OCI-LY7 (cell line): ENCODE measurements at regions not wholly inside any gene's neighbourhood (a gene's known extent, or its start where the extent isn't known, plus 50 kb on each side); places are given as distances from the start of the nearest gene placed in this dataset.

Experiments
- BruUV-seq: library from RNA; stranded (reverse); fragments of 400-500 nt; replicated peaks from 2 replicates; lab custom pipeline; 2021; lab: Mats Ljungman, UMichigan
- CTCF ChIA-PET: fragments of 300-600 bp; sonication (Branson Sonifier 250); formaldehyde crosslinking; loops from one replicate; lab custom pipeline; 2022; ENCODE audit warnings: antibody characterized with exemption; ENCODE audit not compliant: unreplicated experiment; lab: Charles Lee
- POLR2A ChIA-PET: fragments of 300-600 bp; sonication (Branson Sonifier 250); formaldehyde crosslinking; loops from one replicate; lab custom pipeline; 2022; ENCODE audit warnings: antibody characterized with exemption; lab: Charles Lee
- DNase-seq: peaks from one replicate; pipeline ENCODE4 v3.0.0-alpha.2; 2015; ENCODE audit warnings: low spot score
- H2AFZ ChIP-seq: fragments of 200-600 bp; sonication (generic), shearing (Covaris generic); 2 replicates; pipeline ENCODE4 v1.6.1; 2014; ENCODE audit warnings: mild to moderate bottlenecking, antibody characterized with exemption, low read length, moderate library complexity
- H3K27ac ChIP-seq: fragments of 200-600 bp; sonication (generic); 2 replicates; pipeline ENCODE4 v1.5.1; 2014; ENCODE audit warnings: mixed run types, low read depth, mild to moderate bottlenecking, moderate library complexity, low read length, inconsistent platforms; ENCODE audit not compliant: poor library complexity, severe bottlenecking
- H3K36me3 ChIP-seq: fragments of 200-600 bp; sonication (generic); 2 replicates; pipeline ENCODE4 v1.6.1; 2014; ENCODE audit warnings: mild to moderate bottlenecking, antibody characterized with exemption, low read length, moderate library complexity, mixed read lengths; ENCODE audit not compliant: insufficient read depth
- H3K4me1 ChIP-seq: fragments of 200-600 bp; sonication (generic); 2 replicates; pipeline ENCODE4 v1.5.1; 2014; ENCODE audit warnings: mild to moderate bottlenecking, low read length; ENCODE audit not compliant: insufficient read depth, poor library complexity, severe bottlenecking
- H3K4me2 ChIP-seq: fragments of 200-600 bp; sonication (generic); 2 replicates; pipeline ENCODE4 v1.6.1; 2014; ENCODE audit warnings: mild to moderate bottlenecking, low read length
- H3K4me3 ChIP-seq: fragments of 200-600 bp; sonication (generic); 2 replicates; pipeline ENCODE4 v1.5.1; 2014; ENCODE audit warnings: mild to moderate bottlenecking, low read depth, low read length; ENCODE audit not compliant: poor library complexity, severe bottlenecking
- H3K79me2 ChIP-seq: fragments of 200-600 bp; sonication (generic); 2 replicates; pipeline ENCODE4 v1.6.1; 2016; ENCODE audit warnings: low read depth, mild to moderate bottlenecking, low read length, moderate library complexity, mixed read lengths; ENCODE audit not compliant: insufficient read depth
- H3K9me2 ChIP-seq: fragments of 200-600 bp; sonication (generic); 2 replicates; pipeline ENCODE4 v1.6.1; 2016; ENCODE audit warnings: mild to moderate bottlenecking, low read length, mixed read lengths; ENCODE audit not compliant: insufficient read depth
- H3K9me3 ChIP-seq: fragments of 200-600 bp; sonication (generic); 2 replicates; pipeline ENCODE4 v1.6.1; 2014; ENCODE audit warnings: mild to moderate bottlenecking, mixed run types, low read length, mixed read lengths
- H4K20me1 ChIP-seq: fragments of 200-600 bp; sonication (generic); 2 replicates; pipeline ENCODE4 v1.6.1; 2014; ENCODE audit warnings: mild to moderate bottlenecking, antibody characterized with exemption, low read length, moderate library complexity, mixed read lengths; ENCODE audit not compliant: insufficient read depth
- EZH2phosphoT487 ChIP-seq: fragments of 200-600 bp; sonication (generic); IDR thresholded peaks from 2 replicates; pipeline ENCODE4 v1.6.1; 2018; ENCODE audit warnings: low read depth, borderline replicate concordance, mild to moderate bottlenecking, mixed run types, antibody characterized with exemption, low read length, moderate library complexity, mixed read lengths
- intact Hi-C: fragments of 100-400 bp; cut with micrococcal nuclease; formaldehyde crosslinking; loops from one replicate; pipeline ENCODE4 v1.10.0; 2022; ENCODE audit not compliant: unreplicated experiment
- TF ChIP-seq, protein P1 (sequence below): fragments of 200-600 bp; sonication (generic); conservative IDR thresholded peaks from 2 replicates; pipeline ENCODE4 v1.5.1; 2014; ENCODE audit warnings: mild to moderate bottlenecking, antibody characterized with exemption, low read length, moderate library complexity, mixed read lengths

- H4K20me1 ChIP-seq, result no peaks in the 10 kb centered on the region
- H3K9me2 ChIP-seq, result no peaks in the 10 kb centered on the region
- no peak for DNase-seq
- TF ChIP-seq, protein P1, sequence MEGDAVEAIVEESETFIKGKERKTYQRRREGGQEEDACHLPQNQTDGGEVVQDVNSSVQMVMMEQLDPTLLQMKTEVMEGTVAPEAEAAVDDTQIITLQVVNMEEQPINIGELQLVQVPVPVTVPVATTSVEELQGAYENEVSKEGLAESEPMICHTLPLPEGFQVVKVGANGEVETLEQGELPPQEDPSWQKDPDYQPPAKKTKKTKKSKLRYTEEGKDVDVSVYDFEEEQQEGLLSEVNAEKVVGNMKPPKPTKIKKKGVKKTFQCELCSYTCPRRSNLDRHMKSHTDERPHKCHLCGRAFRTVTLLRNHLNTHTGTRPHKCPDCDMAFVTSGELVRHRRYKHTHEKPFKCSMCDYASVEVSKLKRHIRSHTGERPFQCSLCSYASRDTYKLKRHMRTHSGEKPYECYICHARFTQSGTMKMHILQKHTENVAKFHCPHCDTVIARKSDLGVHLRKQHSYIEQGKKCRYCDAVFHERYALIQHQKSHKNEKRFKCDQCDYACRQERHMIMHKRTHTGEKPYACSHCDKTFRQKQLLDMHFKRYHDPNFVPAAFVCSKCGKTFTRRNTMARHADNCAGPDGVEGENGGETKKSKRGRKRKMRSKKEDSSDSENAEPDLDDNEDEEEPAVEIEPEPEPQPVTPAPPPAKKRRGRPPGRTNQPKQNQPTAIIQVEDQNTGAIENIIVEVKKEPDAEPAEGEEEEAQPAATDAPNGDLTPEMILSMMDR, result no peak
- TF ChIP-seq EZH2phosphoT487, result no peak
- no peak overlapping the region for H3K27ac ChIP-seq
- intact Hi-C loops, result no loop called here
- no TSS peak for BruUV-seq
- H2AFZ ChIP-seq, result no peak overlapping the region
- ChIA-PET CTCF (no interaction called here), POLR2A (no interaction called here)
- H3K79me2 ChIP-seq, result no peaks in the 10 kb centered on the region
- H3K4me3 ChIP-seq, result no peak overlapping the region
- no peaks in the 10 kb centered on the region for H3K4me1 ChIP-seq
- H3K9me3 ChIP-seq, result no peaks in the 10 kb centered on the region
- no peak overlapping the region for H3K4me2 ChIP-seq
- no peaks in the 10 kb centered on the region for H3K36me3 ChIP-seq
Measured at GRCh38 chr4:126213996-126214395, 899.2 kb downstream of the FAT4 start.

- ChIA-PET CTCF (no interaction called here), POLR2A (no interaction called here)
- no peak for TF ChIP-seq EZH2phosphoT487
- TF ChIP-seq, protein P1, result no peak
- Histone ChIP-seq H3K4me1 (no peaks in the 10 kb centered on the region), H3K9me3 (no peaks in the 10 kb centered on the region), H3K27ac (no peak overlapping the region), H4K20me1 (no peaks in the 10 kb centered on the region), H2AFZ (no peak overlapping the region), H3K4me2 (no peak overlapping the region), H3K36me3 (no peaks in the 10 kb centered on the region), H3K9me2 (no peaks in the 10 kb centered on the region), H3K79me2 (no peaks in the 10 kb centered on the region), H3K4me3 (no peak overlapping the region)
- intact Hi-C loops, result no loop called here
- BruUV-seq, result no TSS peak
- DNase-seq, result no peak
Measured at GRCh38 chr4:126215759-126216158, 901.0 kb downstream of the FAT4 start.

GRCh38 chr4:126216611-126217010 is 901.9 kb downstream of the FAT4 start:
- H3K4me1 ChIP-seq, result no peaks in the 10 kb centered on the region
- BruUV-seq, result no TSS peak
- H3K27ac ChIP-seq, result no peak overlapping the region
- no peak overlapping the region for H3K4me3 ChIP-seq
- H3K36me3 ChIP-seq, result no peaks in the 10 kb centered on the region
- H3K9me3 ChIP-seq, result no peaks in the 10 kb centered on the region
- H3K79me2 ChIP-seq, result no peaks in the 10 kb centered on the region
- no peak for DNase-seq
- intact Hi-C loops, result no loop called here
- ChIA-PET CTCF (no interaction called here), POLR2A (no interaction called here)
- H3K9me2 ChIP-seq, result no peaks in the 10 kb centered on the region
- H2AFZ ChIP-seq, result no peak overlapping the region
- TF ChIP-seq, protein P1, result no peak
- no peak for TF ChIP-seq EZH2phosphoT487
- H4K20me1 ChIP-seq, result no peaks in the 10 kb centered on the region
- no peak overlapping the region for H3K4me2 ChIP-seq
